AG09309 (cell line): ENCODE measurements at regions not wholly inside any gene's neighbourhood (a gene's known extent, or its start where the extent isn't known, plus 50 kb on each side); places are given as distances from the start of the nearest gene placed in this dataset.
A peak's percentile ranks its signal among the peaks of the same experiment; 100 is the strongest.
"Not testable (repeated sequence)": the region's sequence is repeated elsewhere in the genome, so short reads cannot be mapped to it uniquely, and the experiment has no call there.

Source experiments
- DNase-seq: peaks from one replicate; pipeline ENCODE4 v3.0.0-alpha.2; 2010; ENCODE audit warnings: low read depth
- H3K4me3 ChIP-seq: 2 replicates; pipeline ENCODE4 v1.5.1; 2011; ENCODE audit warnings: mild to moderate bottlenecking, low read depth, low read length, moderate library complexity; ENCODE audit not compliant: control insufficient read depth
- TF ChIP-seq, protein P1 (sequence below): IDR thresholded peaks from 2 replicates; pipeline ENCODE4 v1.5.1; 2011; ENCODE audit warnings: mild to moderate bottlenecking, low read depth, low read length, inconsistent platforms; ENCODE audit not compliant: insufficient read depth, control insufficient read depth; ENCODE audit errors: missing control alignments

DNA sequence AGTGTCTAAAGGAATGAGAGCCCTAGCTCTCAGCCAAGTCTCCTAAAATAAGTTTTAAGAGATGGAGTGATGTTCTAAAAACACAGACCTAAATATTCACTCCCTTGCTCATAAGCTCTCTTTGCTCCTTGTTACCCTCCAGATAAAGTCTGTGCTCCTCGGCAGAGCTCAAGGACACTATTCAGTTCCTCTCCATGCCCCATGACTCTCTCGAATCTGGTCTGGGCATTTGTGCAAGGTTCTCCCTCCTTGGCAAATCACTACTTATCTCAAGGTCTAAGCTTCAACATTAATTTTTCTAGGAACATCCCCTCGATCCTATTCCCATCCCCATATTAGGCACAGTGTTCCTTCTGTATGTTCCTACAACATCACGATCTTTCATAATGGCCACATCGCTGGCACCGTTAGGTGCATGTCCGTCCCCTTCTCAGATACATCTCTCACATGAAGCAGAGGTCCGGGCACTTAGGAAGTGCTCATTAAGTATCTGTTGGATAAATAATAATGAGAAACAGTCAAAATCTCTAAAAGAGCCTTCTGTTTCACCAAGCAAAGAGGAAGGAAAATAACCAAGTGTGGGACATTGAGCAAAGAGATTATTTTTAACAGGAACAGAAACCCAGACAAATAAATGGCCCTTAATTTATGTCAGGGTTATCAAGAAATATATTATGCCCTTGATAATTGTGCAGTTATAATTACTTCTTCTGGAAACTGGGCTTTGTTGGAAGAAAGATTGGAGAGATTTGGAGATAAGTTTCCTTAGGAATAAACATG is 85.9 kb upstream of the HTR4 start:
- no peak overlapping the region for H3K4me3 ChIP-seq
- TF ChIP-seq, protein P1, sequence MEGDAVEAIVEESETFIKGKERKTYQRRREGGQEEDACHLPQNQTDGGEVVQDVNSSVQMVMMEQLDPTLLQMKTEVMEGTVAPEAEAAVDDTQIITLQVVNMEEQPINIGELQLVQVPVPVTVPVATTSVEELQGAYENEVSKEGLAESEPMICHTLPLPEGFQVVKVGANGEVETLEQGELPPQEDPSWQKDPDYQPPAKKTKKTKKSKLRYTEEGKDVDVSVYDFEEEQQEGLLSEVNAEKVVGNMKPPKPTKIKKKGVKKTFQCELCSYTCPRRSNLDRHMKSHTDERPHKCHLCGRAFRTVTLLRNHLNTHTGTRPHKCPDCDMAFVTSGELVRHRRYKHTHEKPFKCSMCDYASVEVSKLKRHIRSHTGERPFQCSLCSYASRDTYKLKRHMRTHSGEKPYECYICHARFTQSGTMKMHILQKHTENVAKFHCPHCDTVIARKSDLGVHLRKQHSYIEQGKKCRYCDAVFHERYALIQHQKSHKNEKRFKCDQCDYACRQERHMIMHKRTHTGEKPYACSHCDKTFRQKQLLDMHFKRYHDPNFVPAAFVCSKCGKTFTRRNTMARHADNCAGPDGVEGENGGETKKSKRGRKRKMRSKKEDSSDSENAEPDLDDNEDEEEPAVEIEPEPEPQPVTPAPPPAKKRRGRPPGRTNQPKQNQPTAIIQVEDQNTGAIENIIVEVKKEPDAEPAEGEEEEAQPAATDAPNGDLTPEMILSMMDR: no peak
- no peak for DNase-seq

DNA sequence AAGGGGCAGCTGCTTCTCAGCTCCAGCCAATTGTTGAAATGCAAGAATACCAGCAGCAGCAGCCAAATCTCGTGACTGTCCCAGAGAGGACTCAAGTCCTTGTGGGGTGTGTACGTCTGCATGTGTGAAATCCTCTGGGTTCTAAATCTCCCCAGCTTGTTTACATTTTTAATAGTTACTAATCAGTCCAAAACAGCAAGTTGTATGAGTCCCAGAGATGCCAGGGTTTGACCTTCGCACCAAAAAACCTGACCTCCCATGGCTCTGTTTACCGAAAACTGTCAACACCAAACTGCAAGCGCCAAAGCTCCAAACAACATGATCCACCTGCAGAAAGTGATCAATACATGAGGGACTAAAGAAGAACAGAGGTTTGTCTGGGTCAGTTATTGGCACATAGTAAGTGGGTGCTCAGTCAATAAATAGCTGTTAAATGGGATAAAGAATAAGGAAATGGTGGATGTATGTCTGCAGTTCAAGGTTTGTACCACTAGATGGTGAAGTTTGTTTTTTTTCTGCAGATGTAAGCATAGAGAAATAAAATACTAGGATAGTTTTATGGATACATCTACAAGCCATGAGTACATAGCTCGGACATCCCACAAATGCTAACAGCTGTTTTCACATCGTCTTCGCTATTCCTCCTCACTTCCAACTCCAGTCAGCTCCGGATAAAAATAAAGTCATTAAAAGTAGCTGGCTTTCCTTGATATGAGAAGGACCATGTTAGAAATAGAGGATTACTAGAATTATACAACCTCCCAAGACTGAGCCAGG is 85.3 kb upstream of the ADRB2 start:
- DNase-seq: peak; percentile 69
- TF ChIP-seq, protein P1: peak; percentile 61

DNA sequence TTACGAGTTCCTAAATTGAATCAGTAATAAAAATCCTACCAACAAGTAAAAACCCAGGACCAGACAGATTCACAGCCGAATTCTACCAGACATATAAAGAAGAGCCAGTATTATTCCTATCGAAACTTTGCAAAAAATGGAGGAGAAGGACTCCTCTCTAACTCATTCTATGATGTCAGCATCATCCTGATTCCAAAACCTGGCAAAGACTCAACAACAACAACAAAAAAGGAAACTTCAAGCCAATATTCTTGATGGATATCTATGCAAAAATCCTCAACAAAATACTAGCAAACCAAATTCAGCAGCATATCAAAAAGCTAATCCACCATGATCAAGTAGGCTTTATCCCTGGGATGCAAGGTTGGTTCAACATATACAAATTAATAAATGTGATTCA is 84.6 kb upstream of the ADRB2 start:
- not testable (repeated sequence) for H3K4me3 ChIP-seq, DNase-seq

More for the DNA sequence above, 85.3 kb upstream of the ADRB2 start:
- no peak overlapping the region for H3K4me3 ChIP-seq

DNA sequence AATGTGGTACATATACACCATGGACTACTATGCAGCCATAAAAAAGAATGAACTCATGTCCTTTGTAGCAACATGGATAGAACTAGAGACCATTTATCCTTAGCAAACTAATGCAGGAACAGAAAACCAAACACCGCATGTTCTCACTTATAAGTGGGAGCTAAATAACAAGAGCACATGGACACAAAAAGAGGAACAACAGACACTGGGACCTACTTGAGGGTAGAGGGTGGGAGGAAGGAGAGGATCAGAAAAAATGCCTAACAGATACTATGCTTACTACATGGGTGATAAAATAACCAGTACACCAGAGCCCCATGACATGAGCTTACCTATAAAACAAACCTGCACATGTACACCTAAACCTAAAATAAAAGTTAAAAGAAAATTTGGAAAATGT is 82.0 kb upstream of the ADRB2 start:
- DNase-seq, H3K4me3 ChIP-seq: not testable (repeated sequence)

DNA sequence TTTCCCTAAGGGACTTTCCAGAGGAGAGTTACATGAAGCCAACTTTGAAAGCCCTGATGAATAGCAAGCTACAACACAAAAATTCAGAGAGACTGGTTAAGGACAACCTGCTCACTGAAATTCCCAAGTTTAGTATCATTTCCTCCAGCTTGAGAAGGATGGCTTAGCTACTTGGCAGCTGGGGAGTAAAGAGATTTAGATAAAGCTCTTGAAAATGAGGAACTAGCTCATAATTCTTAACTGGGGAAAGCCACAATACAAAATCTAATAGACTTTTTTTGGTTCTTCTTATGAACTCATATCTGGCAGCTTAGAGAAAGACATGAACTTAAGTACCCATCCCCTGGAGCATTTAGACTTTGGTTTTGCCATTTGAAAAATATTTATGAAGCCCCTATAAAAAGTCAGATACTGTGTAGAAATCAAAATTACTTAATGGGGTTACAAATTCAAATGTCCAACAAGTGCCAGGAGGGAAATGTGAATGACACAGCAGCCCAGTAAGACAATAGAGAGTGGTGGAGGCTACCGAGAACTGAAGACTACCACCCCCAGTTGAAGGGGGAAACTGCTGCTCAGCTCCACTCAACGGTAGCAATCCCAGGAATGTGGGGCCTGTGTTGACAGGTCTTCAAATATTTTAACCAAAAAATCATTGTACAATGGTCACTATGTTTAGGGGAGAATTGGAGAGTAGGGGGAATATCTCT is 79.4 kb upstream of the ADRB2 start:
- TF ChIP-seq, protein P1: no peak
- no peak for DNase-seq
- no peak overlapping the region for H3K4me3 ChIP-seq

DNA sequence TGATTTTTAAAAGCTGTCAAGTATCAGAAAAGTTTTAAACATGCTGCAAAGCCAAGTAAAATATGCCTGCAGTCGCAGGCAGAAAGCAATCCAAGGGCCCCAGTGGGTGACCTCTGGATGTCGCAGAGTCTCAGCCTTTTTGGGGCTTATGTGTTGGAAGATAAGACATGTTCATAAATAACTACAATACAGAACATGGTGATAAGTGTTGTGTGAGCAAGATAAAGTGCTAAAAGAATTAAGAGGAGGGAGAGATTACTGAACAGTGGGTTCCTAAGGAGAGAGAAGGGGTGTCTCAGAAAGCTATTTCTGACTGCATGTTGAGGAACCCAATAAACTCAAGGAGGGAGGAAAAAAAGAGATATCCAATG is 78.9 kb upstream of the ADRB2 start:
- no peak for DNase-seq
- TF ChIP-seq, protein P1: no peak

DNA sequence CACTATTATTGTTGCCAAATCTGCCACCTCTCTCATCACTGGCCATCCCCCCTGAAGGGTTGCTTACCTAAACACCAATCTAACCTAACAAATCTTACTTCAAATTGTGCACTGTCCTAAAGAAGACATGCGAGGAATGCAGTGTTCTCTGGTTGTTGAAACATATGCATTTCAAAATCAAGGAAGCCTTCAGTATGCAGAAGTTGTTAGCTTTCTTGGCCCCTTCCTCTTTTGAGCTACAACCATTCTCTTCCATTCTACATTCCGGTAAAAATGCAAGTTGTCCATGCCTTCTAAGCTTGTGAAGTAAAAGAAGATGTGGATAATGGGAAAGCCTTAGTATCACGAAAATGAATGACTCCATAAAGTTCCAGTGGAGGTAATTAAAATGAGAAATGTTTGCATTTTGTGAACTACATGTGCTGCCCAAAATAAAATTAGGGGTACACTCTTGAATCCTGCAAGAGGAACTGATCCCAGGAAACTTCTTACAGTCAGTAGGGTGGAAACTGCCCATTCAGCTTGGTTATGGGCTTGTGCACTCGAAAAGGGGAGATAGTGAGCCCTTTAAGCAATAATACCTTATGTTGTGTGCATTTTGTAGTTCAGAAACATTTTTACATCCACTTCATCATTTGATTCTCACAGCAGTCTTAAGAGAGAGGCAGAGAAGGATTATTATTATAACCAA is 77.6 kb upstream of the ADRB2 start:
- TF ChIP-seq, protein P1: no peak
- no peak for DNase-seq
- H3K4me3 ChIP-seq: no peak overlapping the region

More for the DNA sequence above, 78.9 kb upstream of the ADRB2 start:
- no peak overlapping the region for H3K4me3 ChIP-seq
